ENCODE measurements at regions not wholly inside any gene's neighbourhood (a gene's known extent, or its start where the extent isn't known, plus 50 kb on each side); places are given as distances from the start of the nearest gene placed in this dataset.

GRCh38 chr1:79903321-79903720 is 896.8 kb upstream of the ADGRL4 start:
- no peaks in the 10 kb centered on the region for H3K27me3 Mint-ChIP-seq (ENCODE audit: insufficient read depth)
- Histone ChIP-seq H3K4me1 (ENCODE audit: control insufficient read depth, insufficient read depth, low read length) (no peaks in the 10 kb centered on the region), H3K36me3 (ENCODE audit: control insufficient read depth, insufficient read depth, low read length) (no peaks in the 10 kb centered on the region)

GRCh38 chr1:79902418-79902817 is 895.9 kb upstream of the ADGRL4 start:
- 92 to 100% methylated on average over 1 to 4 of the region's 4 CpGs for WGBS, 2 experiments (ENCODE audit: insufficient coverage in 1 of 2, insufficient read length in 1 of 2)
- Mint-ChIP-seq H3K27ac (no peak overlapping the region), H3K36me3 (ENCODE audit: low read depth) (peaks cover 21% of the 10 kb centered on the region), H3K4me3 (no peak overlapping the region), H3K27me3 (ENCODE audit: insufficient read depth) (no peaks in the 10 kb centered on the region), H3K9me3 (peaks cover 31% of the 10 kb centered on the region), H3K4me1 (no peaks in the 10 kb centered on the region)
- Histone ChIP-seq H3K4me1 (ENCODE audit: control insufficient read depth, insufficient read depth, low read length) (no peaks in the 10 kb centered on the region), H3K27ac (ENCODE audit: low read depth, low read length) (no peak overlapping the region), H3K4me3 (ENCODE audit: low read length) (no peak overlapping the region), H3K9me3 (ENCODE audit: control insufficient read depth, low read length) (peaks cover 22% of the 10 kb centered on the region), H3K9ac (ENCODE audit: extremely low read depth, low read length, poor library complexity, severe bottlenecking) (no peak overlapping the region), H3K27me3 (ENCODE audit: control insufficient read depth, insufficient read depth, low read length, poor library complexity, severe bottlenecking) (no peaks in the 10 kb centered on the region), H3K36me3 (ENCODE audit: control insufficient read depth, insufficient read depth, low read length) (no peaks in the 10 kb centered on the region)
- TF ChIP-seq CTCF (conservative IDR thresholded peaks at IDR 0.05), result no peak
- no peak for DNase-seq

More at GRCh38 chr1:79903321-79903720, 896.8 kb upstream of the ADGRL4 start:
- peaks cover 21% of the 10 kb centered on the region for H3K36me3 Mint-ChIP-seq (ENCODE audit: low read depth)
- Histone ChIP-seq H3K9me3 (ENCODE audit: control insufficient read depth, low read length) (peaks cover 25% of the 10 kb centered on the region), H3K27me3 (ENCODE audit: control insufficient read depth, insufficient read depth, low read length, poor library complexity, severe bottlenecking) (no peaks in the 10 kb centered on the region), H3K9ac (ENCODE audit: extremely low read depth, low read length, poor library complexity, severe bottlenecking) (no peak overlapping the region), H3K27ac (ENCODE audit: low read depth, low read length) (no peak overlapping the region), H3K4me3 (ENCODE audit: low read length) (no peak overlapping the region)
- peaks cover 35% of the 10 kb centered on the region for H3K9me3 Mint-ChIP-seq
- no peak for TF ChIP-seq CTCF (conservative IDR thresholded peaks at IDR 0.05)
- DNase-seq, result no peak
- H3K27ac Mint-ChIP-seq, result no peak overlapping the region
- no peaks in the 10 kb centered on the region for H3K4me1 Mint-ChIP-seq
- WGBS, 2 experiments (ENCODE audit: insufficient coverage in 1 of 2, insufficient read length in 1 of 2), result 96 to 100% methylated on average over 1 to 3 of the region's 3 CpGs
- no peak overlapping the region for H3K4me3 Mint-ChIP-seq

GRCh38 chr1:79899914-79900313 is 893.4 kb upstream of the ADGRL4 start:
- H3K4me1 Mint-ChIP-seq, result no peaks in the 10 kb centered on the region
- H3K9me3 ChIP-seq (ENCODE audit: control insufficient read depth, low read length), result peaks cover 8% of the 10 kb centered on the region
- H3K27me3 ChIP-seq (ENCODE audit: control insufficient read depth, insufficient read depth, low read length, poor library complexity, severe bottlenecking), result no peaks in the 10 kb centered on the region
- H3K36me3 Mint-ChIP-seq (ENCODE audit: low read depth), result peaks cover 5% of the 10 kb centered on the region
- no peak overlapping the region for H3K27ac ChIP-seq (ENCODE audit: low read depth, low read length)
- TF ChIP-seq CTCF (conservative IDR thresholded peaks at IDR 0.05), result no peak
- no peak overlapping the region for H3K9ac ChIP-seq (ENCODE audit: extremely low read depth, low read length, poor library complexity, severe bottlenecking)
- H3K4me3 ChIP-seq (ENCODE audit: low read length), result no peak overlapping the region
- H3K36me3 ChIP-seq (ENCODE audit: control insufficient read depth, insufficient read depth, low read length), result no peaks in the 10 kb centered on the region
- WGBS, 2 experiments (ENCODE audit: insufficient coverage in 1 of 2, insufficient read length in 1 of 2), result 88 to 91% methylated on average over 3 to 4 of the region's 4 CpGs
- no peaks in the 10 kb centered on the region for H3K27me3 Mint-ChIP-seq (ENCODE audit: insufficient read depth)
- no peak for DNase-seq
- H3K27ac Mint-ChIP-seq, result no peak overlapping the region
- H3K4me1 ChIP-seq (ENCODE audit: control insufficient read depth, insufficient read depth, low read length), result no peaks in the 10 kb centered on the region
- H3K4me3 Mint-ChIP-seq, result no peak overlapping the region
- H3K9me3 Mint-ChIP-seq, result peaks cover 9% of the 10 kb centered on the region

All from endodermal cell (in vitro differentiated cells).